ENCODE measurements at regions not wholly inside any gene's neighbourhood (a gene's known extent, or its start where the extent isn't known, plus 50 kb on each side); places are given as distances from the start of the nearest gene placed in this dataset.

DNA sequence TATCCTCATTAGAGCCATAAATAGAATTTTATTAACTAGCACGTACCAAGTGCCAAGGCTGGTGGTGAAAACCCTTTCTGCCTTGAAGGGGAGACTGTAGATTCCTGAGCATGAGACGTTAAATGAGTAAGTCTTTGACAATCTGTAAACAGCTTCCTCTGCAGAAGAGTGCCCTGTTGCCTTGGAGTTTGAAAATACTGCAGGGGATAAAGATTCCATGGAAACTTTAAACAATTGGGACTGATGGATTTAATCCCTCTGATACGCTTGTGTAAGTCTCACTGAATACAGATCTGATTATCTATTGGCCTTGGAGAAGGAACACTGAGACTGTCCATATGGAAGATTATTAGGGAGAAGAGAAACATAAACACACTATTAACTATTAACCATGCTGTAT is 1053.4 kb upstream of the RBFOX1 start:
- TF ChIP-seq, protein P1, sequence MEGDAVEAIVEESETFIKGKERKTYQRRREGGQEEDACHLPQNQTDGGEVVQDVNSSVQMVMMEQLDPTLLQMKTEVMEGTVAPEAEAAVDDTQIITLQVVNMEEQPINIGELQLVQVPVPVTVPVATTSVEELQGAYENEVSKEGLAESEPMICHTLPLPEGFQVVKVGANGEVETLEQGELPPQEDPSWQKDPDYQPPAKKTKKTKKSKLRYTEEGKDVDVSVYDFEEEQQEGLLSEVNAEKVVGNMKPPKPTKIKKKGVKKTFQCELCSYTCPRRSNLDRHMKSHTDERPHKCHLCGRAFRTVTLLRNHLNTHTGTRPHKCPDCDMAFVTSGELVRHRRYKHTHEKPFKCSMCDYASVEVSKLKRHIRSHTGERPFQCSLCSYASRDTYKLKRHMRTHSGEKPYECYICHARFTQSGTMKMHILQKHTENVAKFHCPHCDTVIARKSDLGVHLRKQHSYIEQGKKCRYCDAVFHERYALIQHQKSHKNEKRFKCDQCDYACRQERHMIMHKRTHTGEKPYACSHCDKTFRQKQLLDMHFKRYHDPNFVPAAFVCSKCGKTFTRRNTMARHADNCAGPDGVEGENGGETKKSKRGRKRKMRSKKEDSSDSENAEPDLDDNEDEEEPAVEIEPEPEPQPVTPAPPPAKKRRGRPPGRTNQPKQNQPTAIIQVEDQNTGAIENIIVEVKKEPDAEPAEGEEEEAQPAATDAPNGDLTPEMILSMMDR (IDR thresholded peaks at IDR 0.05; ENCODE audit: insufficient read depth, low read depth, low read length): no peak
- no peak for DNase-seq (ENCODE audit: low read depth)
- no peak overlapping the region for H3K4me3 ChIP-seq (ENCODE audit: low read depth, low read length)

GRCh38 chr16:6274351-6274750 is 1058.3 kb upstream of the RBFOX1 start:
- DNase-seq (ENCODE audit: low read depth): no peak
- TF ChIP-seq, protein P1 (IDR thresholded peaks at IDR 0.05; ENCODE audit: insufficient read depth, low read depth, low read length): no peak
- no peak overlapping the region for H3K4me3 ChIP-seq (ENCODE audit: low read depth, low read length)

- no peak for DNase-seq (ENCODE audit: low read depth)
- TF ChIP-seq, protein P1 (IDR thresholded peaks at IDR 0.05; ENCODE audit: insufficient read depth, low read depth, low read length): no peak
- no peak overlapping the region for H3K4me3 ChIP-seq (ENCODE audit: low read depth, low read length)
These were observed 1065.0 kb upstream of the RBFOX1 start for GRCh38 chr16:6267682-6268081.

DNA sequence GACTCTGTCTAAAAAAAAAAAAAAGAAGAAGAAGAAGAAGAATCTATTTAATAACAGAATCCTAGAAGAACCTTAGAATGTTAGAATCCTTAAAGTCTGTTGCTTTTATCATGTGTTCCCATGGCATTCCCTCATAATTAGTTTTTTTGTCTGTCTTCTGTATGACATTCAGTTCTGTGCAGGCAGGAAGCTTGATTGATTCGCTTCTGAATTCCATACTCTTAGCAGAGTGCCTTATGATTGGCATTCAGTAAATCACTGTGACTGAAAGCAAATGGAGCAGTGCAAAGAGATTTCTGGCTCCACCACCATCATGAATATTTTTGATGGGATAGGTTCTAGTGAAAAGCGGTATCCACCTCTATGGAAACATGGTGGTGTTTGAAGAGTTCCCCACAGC is 1065.9 kb upstream of the RBFOX1 start:
- TF ChIP-seq, protein P1 (IDR thresholded peaks at IDR 0.05; ENCODE audit: insufficient read depth, low read depth, low read length): no peak
- DNase-seq (ENCODE audit: low read depth): no peak

DNA sequence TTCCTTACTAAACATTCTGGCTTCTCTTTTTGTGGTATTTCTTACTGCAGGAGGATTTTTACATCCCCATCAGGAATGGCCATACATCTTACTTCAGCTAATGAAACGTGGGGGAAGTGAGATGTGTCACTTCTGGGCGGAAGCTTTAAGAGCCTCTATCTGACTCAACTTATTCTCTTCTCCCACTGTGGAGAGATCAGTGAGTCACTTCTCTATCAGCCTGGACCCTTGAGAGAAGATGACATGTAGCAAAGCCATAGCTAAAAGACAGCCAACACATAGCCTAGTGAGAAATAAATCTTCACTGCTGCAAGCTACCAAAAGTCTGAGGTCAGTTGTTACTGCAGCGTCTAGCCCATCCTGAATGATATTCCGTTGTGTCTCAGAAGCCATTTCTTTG is 1066.7 kb upstream of the RBFOX1 start:
- no peak overlapping the region for H3K4me3 ChIP-seq (ENCODE audit: low read depth, low read length)
- TF ChIP-seq, protein P1 (IDR thresholded peaks at IDR 0.05; ENCODE audit: insufficient read depth, low read depth, low read length): no peak
- no peak for DNase-seq (ENCODE audit: low read depth)

More for the DNA sequence above, 1065.9 kb upstream of the RBFOX1 start:
- H3K4me3 ChIP-seq (ENCODE audit: low read depth, low read length): no peak overlapping the region

DNA sequence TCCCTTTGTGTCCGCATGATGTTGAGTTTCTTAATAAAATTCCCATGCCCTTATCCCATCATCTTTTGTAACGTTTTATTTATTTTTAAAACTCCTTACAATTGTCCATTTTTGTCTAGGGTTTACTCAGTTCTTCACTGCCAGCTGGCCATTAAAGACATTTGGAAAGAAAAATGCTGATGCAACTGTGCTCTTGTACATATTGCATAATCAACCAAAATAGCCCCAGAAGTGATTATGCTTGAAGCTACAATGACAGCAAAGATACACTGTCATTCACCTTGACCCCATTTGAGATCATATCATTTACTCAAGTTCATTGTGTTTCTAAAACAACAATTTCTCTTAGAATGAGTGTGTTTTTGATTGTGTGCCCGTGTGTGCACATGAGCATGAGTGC is 1074.6 kb upstream of the RBFOX1 start:
- no peak overlapping the region for H3K4me3 ChIP-seq (ENCODE audit: low read depth, low read length)
- TF ChIP-seq, protein P1 (IDR thresholded peaks at IDR 0.05; ENCODE audit: insufficient read depth, low read depth, low read length): no peak
- no peak for DNase-seq (ENCODE audit: low read depth)

DNA sequence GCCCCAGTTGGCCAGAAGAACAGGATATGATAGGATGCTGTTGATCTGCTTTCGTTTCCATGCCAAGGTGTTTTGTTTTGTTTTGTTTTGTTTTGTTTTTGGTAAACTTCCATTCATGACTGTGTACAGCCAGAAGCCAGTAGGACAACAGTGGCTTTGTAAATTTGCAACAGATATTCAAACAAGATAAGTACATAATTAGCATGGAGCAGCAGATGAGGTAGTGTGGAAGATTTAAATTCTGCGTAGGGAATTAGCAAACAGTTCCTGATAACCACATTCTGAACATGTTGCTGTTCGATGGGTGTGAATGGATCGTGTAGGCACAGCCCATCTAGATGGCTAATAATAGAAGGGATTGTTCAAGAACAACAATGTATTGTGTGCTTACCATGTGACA is 1080.1 kb upstream of the RBFOX1 start:
- TF ChIP-seq, protein P1 (IDR thresholded peaks at IDR 0.05; ENCODE audit: insufficient read depth, low read depth, low read length): no peak
- H3K4me3 ChIP-seq (ENCODE audit: low read depth, low read length): no peak overlapping the region
- DNase-seq (ENCODE audit: low read depth): no peak

All from fibroblast of villous mesenchyme (primary cell).